ENCODE measurements at regions not wholly inside any gene's neighbourhood (a gene's known extent, or its start where the extent isn't known, plus 50 kb on each side); places are given as distances from the start of the nearest gene placed in this dataset.

GRCh38 chr20:60653111-60653845 is 598.8 kb upstream of the CDH4 start:
- Histone ChIP-seq H3K9me3 (ENCODE audit: low read length) (peaks cover 10% of the 10 kb centered on the region; the same call in 1 of the 2 replicates), H3K36me3 (ENCODE audit: low read depth, low read length) (no peaks in the 10 kb centered on the region), H3K4me1 (ENCODE audit: insufficient read depth, low read length) (no peaks in the 10 kb centered on the region), H4K20me1 (ENCODE audit: low read length) (no peaks in the 10 kb centered on the region), H3K9ac (ENCODE audit: low read length) (no peak overlapping the region), H2AFZ (ENCODE audit: low read length) (no peak overlapping the region), H3K9me2 (replicated peaks; ENCODE audit: low read length) (no peaks in the 10 kb centered on the region), H3K4me3 (ENCODE audit: low read length) (no peak overlapping the region), H3F3A (ENCODE audit: low read length, unreplicated experiment) (no peaks in the 10 kb centered on the region), H3K79me2 (ENCODE audit: low read length) (no peaks in the 10 kb centered on the region), H3K27ac (ENCODE audit: low read length) (no peak overlapping the region), H3K27me3 (ENCODE audit: low read length) (no peaks in the 10 kb centered on the region), H3K4me2 (ENCODE audit: low read length) (no peak overlapping the region)
- CTCF ChIA-PET, result no interaction called here
- ATAC-seq (no peak), DNase-seq (no peak)
- TF ChIP-seq EZH2 (IDR thresholded peaks at IDR 0.05; ENCODE audit: low read length, unreplicated experiment), result no peak
- no peak for TF ChIP-seq EZH2phosphoT487 (IDR thresholded peaks at IDR 0.05; ENCODE audit: borderline replicate concordance, low read length)
- no peak for TF ChIP-seq CTCF (conservative IDR thresholded peaks at IDR 0.05; ENCODE audit: low read depth, low read length)
- intact Hi-C loops (cut with micrococcal nuclease), result no loop called here
- POLR2A ChIA-PET (ENCODE audit: unreplicated experiment), result no interaction called here
- no TSS peak for BruUV-seq (replicated peaks)

GRCh38 chr20:60658681-60659080 is 593.4 kb upstream of the CDH4 start:
- DNase-seq (no peak), ATAC-seq (no peak)
- no TSS peak for BruUV-seq (replicated peaks)
- no peak overlapping the region for H2AFZ ChIP-seq (ENCODE audit: low read length)
- H3K36me3 ChIP-seq (ENCODE audit: low read depth, low read length), result no peaks in the 10 kb centered on the region
- TF ChIP-seq CTCF (conservative IDR thresholded peaks at IDR 0.05; ENCODE audit: low read depth, low read length) (no peak), EZH2phosphoT487 (IDR thresholded peaks at IDR 0.05; ENCODE audit: borderline replicate concordance, low read length) (no peak), EZH2 (IDR thresholded peaks at IDR 0.05; ENCODE audit: low read length, unreplicated experiment) (no peak)
- H3F3A ChIP-seq (ENCODE audit: low read length, unreplicated experiment), result no peaks in the 10 kb centered on the region
- no peak overlapping the region for H3K4me3 ChIP-seq (ENCODE audit: low read length)
- no peak overlapping the region for H3K9ac ChIP-seq (ENCODE audit: low read length)
- H3K9me3 ChIP-seq (ENCODE audit: low read length), result peaks cover 8% of the 10 kb centered on the region; the same call in 1 of the 2 replicates
- ChIA-PET CTCF (no interaction called here), POLR2A (ENCODE audit: unreplicated experiment) (no interaction called here)
- H3K27ac ChIP-seq (ENCODE audit: low read length), result no peak overlapping the region
- no peak overlapping the region for H3K4me2 ChIP-seq (ENCODE audit: low read length)
- H3K79me2 ChIP-seq (ENCODE audit: low read length), result no peaks in the 10 kb centered on the region
- no peaks in the 10 kb centered on the region for H3K27me3 ChIP-seq (ENCODE audit: low read length)
- H4K20me1 ChIP-seq (ENCODE audit: low read length), result no peaks in the 10 kb centered on the region
- no peaks in the 10 kb centered on the region for H3K9me2 ChIP-seq (replicated peaks; ENCODE audit: low read length)
- intact Hi-C loops (cut with micrococcal nuclease), result no loop called here
- H3K4me1 ChIP-seq (ENCODE audit: insufficient read depth, low read length), result no peaks in the 10 kb centered on the region

DNA sequence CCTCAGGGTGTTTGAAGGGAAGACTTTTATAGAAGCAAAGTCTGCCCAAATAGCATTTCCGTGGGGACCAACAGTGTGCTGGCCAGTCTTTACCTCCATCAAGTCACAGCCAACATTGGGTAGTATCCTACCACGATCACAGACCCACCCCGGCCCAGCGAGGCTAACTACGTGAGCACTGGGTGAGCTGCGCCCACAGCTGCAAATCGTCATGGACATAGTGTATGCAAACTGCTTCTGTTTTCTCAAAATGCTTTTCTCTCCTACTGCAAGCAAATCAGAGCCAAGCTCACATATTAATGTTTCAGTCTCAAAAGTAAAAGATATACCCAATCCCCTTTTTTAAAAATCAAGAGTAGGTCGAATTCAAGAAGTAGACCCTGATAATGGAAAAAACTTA is 592.8 kb upstream of the CDH4 start:
- POLR2A ChIA-PET (ENCODE audit: unreplicated experiment), result no interaction called here
- Histone ChIP-seq H3K4me2 (ENCODE audit: low read length) (no peak overlapping the region), H3K9me3 (ENCODE audit: low read length) (peaks cover 8% of the 10 kb centered on the region; the same call in 1 of the 2 replicates), H3K9me2 (replicated peaks; ENCODE audit: low read length) (no peaks in the 10 kb centered on the region), H3K79me2 (ENCODE audit: low read length) (no peaks in the 10 kb centered on the region), H3K4me1 (ENCODE audit: insufficient read depth, low read length) (no peaks in the 10 kb centered on the region), H3K27ac (ENCODE audit: low read length) (no peak overlapping the region), H3K4me3 (ENCODE audit: low read length) (no peak overlapping the region), H4K20me1 (ENCODE audit: low read length) (no peaks in the 10 kb centered on the region), H3K36me3 (ENCODE audit: low read depth, low read length) (no peaks in the 10 kb centered on the region), H3K27me3 (ENCODE audit: low read length) (no peaks in the 10 kb centered on the region), H3F3A (ENCODE audit: low read length, unreplicated experiment) (no peaks in the 10 kb centered on the region), H3K9ac (ENCODE audit: low read length) (no peak overlapping the region), H2AFZ (ENCODE audit: low read length) (no peak overlapping the region)
- BruUV-seq (replicated peaks), result no TSS peak
- TF ChIP-seq CTCF (conservative IDR thresholded peaks at IDR 0.05; ENCODE audit: low read depth, low read length) (no peak), EZH2phosphoT487 (IDR thresholded peaks at IDR 0.05; ENCODE audit: borderline replicate concordance, low read length) (no peak), EZH2 (IDR thresholded peaks at IDR 0.05; ENCODE audit: low read length, unreplicated experiment) (no peak)
- CTCF ChIA-PET, result no interaction called here
- intact Hi-C loops (cut with micrococcal nuclease), result no loop called here
- ATAC-seq, result no peak
- DNase-seq, result no peak
